ENCODE measurements at regions not wholly inside any gene's neighbourhood (a gene's known extent, or its start where the extent isn't known, plus 50 kb on each side); places are given as distances from the start of the nearest gene placed in this dataset.

DNA sequence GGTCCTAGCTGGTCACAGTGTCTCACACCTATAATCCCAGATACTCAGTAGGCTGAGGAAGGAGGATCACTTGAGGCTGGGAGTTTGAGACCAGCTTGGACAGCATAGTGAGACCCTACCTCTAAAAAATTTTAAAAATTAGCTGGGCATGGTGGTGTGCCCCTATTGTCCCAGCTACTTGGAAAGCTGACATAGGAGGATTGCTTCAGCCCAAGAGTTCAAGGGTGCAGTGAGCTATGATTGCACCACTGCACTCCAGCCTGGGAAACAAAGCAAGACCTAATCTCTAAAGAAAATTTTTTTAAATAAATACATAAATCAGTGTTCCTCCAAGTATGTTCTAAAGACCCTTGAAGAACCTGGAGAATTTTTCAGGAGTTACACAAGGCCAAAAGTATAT lies 50.6 kb upstream of the GNAO1 start:
- no peak for FAIRE-seq

DNA sequence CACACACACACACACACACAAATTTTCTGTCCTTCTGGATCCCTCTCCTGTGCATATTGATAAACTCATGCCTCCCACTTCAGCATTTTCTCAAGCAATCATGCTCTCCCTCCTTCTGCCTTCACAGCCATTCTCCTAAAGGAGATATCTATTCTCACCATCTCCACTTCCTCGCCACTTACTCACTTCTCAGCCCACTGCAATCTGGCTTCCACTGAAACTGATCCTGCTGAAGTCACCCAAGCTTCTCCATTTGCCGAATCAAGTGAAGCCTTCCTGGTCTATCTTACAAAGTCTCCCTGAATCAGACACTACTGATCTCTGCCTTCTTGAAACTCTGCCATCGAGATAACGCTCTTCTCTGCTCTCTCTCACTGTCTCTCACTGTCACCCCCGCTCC lies 54.0 kb upstream of the GNAO1 start:
- no peak for FAIRE-seq

DNA sequence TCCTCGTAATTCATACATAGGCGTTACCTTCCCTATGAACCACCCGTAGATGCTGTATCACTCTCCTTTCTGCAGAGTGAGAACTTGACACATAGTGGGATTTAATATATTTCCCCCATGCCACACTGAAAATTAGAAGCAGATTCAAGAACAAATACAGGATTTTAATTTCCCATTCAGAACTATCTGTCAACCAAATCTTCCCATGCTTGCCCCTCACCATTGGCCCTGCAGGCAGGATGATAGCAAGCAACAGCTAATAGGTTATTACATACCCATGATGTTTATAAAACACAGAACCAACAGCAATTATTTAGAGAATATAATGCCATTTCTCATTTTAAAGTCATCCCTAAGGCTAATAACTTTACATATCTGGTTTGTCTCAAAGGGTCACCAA lies 55.0 kb upstream of the GNAO1 start:
- no peak for FAIRE-seq

DNA sequence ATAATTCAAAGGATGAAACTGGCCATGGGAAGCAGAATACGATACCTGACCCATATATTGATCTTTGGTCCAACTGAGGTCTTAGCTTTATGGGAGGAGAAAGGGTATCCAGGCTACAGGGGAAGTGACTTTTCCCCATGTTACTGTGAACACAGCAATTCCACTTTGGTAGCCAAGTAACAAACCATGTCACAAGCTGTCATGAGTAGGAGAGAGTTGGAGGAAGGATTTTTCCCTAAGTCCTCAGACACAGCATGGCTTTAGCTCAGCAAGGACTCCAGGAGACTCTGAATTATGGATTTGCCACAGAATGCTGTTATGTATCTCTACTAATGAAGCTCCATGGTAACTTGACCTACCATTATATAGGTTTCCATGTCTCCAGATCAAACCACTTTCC lies 56.5 kb upstream of the GNAO1 start:
- FAIRE-seq: no peak

DNA sequence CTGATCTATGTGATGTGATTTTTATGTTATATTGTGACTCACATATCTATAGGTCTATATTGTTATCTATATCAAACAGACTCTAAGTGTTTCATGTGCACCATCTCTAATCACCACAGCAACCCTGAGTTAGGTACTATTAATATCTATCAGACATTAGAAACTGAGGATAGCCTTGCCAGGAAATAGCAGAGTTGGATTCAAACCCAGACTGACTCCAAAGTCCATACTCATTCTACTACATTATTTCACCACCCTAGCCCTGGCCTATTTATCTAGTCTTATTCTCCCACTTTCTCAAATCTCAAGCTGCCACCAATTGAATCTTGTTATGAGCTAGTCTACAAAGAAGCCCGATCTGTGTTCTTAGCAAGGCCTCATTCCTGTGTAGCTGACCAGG lies 65.4 kb upstream of the GNAO1 start:
- no peak for FAIRE-seq

DNA sequence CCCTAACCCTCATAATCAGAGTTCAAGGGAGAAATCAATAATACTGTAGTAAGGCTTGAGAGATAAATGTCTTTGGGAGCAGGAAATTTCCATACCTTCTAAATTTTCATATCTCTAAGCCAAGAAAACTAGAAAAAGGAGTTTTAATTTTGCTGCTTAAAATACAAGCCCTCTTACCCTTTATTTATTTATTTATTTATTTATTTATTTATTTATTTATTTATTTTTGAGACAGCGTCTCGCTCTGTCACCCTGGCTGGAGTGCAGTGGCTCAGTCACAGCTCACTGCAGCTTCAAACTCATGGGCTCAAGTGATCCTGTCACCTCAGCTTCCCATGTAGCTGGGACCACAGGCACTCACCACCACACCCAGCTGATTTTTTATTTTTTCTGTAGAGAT lies 69.0 kb upstream of the GNAO1 start:
- FAIRE-seq: no peak

DNA sequence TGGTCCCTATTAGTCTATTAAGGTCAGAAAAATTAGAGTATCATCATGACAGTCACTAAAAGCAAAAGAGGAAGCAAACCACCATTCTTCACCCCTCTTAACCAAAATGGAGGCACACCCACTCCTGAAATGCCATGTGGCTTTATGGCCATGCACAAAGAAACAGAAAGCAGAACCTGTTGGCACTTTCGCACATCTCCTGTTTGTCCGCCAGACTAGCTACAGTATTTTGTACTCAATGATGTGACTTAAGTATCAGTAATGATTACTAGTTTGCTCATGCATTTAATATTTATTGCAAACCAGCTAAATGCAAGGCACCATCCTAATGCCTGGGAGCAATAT lies 70.2 kb upstream of the GNAO1 start:
- no peak for FAIRE-seq

DNA sequence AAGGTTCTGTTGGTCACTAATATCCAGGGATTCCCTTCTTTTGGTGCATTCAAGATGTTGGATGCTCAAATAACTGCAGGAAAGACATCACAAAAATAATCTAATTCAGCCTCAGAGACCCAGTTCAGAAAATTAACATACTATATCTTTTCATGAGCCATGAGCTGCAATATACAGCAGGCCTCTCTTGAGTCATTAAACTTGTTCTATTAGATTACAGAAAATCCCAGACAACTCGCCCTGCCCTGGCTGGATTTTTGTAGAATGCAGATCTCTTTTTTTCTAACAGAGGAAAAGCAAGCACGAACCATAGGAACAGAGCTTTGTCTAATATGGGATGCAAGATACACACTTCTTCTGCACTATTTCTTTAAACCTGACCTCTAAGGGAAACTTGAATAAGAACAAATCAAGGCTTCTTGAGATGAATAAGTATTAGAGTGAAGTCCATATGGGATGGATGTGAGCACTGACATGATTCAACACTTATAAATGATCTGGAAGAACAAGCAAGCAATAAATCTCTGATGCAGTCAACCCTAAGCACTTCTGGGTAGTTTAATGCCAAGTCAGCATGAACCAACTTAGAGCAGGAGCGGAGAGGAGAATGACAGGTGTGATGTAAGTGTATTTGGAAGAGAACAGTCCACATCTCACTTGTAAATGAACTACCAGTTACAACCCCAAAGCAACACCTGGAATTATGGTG lies 70.7 kb upstream of the GNAO1 start:
- no peak for FAIRE-seq

DNA sequence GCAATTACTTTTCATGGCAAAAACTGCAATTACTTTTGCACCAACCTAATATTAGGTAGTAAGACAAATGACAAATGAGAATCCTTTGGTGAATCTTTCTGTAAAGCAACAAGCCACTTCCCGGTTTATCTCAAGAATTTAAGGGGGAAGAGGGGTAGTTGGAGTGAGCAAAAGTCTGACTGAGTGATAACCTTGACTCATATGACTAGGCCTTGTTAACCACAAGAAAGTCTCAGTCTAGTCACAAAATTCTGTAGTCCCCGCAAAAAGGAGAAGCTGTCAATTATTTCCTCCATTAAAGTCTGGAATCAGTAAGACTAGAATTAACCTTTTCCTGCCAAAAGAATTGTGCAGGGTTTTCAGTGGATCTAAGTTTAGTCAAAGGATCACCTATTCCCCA lies 72.2 kb upstream of the GNAO1 start:
- no peak for FAIRE-seq

DNA sequence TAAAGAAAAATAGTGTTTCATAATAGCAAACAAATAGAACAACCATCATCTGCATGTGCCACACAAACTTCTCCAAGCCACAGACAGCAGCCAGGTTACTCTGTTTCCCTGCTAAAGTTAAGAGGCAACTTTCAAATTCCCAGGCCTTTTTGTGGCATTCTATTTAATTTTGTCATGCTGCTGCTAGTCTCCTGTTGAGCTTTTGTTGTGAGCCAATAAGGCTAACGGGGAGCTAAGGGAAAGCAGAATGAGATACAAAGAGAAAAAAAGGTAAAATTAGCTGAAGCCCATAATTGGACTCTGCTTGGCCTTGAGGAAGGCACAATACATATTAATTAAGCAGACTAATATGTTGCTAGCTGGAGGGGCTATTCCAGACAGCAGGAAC lies 74.7 kb upstream of the GNAO1 start:
- no peak for FAIRE-seq

DNA sequence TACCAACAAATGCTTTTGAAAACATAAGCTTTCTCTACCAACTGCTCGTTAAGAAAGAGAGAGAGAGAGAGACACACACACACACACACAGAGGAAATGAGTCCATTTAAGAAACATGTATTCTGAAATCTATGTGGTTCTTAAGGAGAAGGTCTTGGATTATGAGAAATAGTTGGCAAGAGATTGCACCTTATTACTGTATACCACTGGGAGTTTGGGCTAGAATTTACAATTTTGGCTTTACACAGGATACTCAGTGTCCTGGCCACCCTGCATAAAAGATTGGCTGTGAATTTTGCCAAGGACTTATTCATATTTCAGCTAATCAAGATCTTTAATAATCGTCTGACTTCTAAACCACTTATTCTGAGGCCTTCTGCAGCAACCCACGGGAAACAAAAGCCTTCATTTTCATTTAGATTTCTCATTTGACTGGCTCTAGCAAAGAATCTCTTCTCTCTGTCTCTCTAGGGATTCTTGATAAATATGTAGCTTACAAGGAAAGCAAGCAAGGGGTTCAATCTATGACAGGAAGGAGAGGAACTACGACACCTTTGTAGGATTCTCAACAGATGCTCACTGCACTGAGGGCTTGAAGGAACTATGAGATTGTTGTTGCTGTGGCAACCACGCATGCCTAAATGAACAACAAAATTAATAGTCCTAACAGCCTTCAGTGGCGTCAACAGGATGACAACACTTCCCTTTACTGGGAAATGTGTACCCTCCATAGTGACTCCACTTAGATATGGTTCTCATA lies 75.3 kb upstream of the GNAO1 start:
- FAIRE-seq: peak; percentile 41

DNA sequence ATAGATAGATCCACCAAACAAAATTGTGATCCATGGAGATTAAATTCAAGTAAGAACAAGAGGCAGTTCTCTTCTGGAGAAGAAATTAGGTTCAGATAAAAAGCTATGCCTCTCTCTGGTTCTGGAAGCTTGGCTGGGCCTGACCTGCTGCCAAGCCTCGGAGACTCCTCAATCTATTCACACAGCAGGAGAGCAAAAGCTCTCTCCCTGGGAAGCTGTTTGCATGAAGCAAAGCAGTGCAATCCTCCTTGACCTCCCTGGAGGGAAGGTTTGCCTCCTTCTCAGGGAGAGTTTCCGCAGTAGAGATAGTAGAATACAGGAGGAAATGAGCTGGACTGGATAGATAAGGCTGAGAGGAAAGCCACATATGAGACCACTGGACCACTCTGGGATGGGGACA lies 78.1 kb upstream of the GNAO1 start:
- no peak for FAIRE-seq

DNA sequence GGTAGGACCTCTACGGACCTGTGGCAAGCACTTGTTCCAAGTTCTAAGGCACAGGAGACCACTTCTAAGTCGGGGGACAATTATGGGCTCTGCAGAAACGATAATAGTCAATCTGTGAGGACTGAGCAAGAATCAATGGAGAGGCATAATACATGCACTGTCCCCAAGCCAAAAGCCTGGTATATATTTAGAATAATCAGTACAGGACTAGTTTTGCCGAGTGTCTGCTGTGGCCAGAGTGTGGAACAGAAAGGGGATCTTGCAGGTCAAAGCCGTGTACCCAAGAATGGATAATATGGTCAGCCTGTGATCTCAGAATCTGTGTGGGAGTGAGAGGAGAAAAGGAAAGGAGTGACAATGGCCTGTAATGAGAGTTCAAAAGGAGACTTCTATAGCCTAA lies 80.2 kb upstream of the GNAO1 start:
- no peak for FAIRE-seq

DNA sequence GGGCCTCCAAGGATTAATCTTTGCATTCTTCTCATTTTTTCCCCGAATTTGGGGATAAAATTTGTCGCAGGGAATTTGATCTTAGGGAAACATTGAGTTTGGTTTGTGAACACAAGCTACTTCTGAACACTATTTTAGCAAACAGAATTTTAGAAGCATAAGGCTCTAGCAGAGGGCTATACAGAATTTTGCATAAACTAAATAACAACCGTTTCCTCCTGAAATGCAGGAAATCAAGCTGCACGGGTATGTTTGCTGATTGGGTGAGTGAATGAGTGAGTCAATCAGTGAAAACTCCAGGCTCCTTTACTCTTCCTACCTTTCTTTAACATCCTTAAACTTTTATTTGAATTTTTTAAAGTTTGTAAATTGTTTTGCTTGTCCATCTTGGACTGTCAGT lies 81.3 kb upstream of the GNAO1 start:
- FAIRE-seq: no peak

DNA sequence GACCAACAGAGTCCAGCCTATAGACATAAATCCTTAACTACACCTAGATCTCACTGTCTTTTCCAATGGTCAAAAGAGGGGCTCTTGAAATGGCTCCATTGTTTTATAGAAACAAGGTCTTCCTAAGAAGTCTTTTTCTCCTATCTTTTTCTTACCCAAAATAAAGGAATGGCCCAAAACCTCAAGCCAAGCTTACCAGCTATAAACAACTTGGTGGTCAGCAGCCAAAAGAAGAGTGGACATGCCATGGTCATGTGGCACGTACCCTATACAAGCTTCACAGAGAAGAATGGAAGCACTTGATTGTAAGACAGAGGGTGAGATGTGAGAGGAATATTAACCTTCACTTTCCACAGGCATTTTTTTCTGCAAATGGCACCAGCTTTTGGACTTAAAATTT lies 82.1 kb upstream of the GNAO1 start:
- FAIRE-seq: no peak

DNA sequence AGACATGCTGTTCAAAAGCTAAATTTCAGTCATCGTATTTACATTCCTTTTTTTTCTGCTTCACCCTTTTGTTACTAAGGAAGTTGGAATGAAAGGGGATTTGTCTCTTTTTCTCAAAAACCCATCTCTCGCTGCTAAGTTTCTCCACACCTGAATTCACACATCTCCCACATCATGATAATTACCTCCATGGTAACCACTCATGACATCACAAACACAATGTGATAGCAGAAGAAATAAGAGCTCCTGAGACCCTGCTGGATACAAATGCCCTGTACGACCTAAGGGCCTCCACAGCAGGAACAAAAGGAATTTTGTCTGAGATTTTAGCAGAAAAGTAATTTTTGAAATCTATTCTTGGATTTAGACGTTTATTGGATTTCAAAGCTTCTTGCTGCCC lies 82.6 kb upstream of the GNAO1 start:
- peak; percentile 84 for FAIRE-seq

DNA sequence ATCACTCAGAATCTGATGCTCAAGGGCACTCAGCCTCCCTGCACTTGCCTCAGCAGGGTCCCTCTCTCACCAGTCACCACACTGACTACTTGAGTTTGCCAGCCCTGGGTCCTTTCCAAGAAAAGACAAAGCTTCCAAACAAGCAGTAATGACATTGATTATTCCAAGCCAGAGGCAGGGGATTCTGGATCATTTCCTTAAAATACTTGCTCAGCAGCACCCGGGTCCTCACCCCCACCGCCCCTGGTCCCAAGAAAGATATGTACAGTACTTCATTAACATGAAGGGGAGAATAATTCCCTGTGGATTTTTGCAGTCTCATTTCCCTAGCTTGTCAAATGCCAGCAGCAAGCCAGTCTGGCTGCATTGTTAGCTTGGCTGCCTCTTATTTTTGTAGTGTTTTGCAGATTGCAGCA lies 83.2 kb upstream of the GNAO1 start:
- FAIRE-seq: no peak

DNA sequence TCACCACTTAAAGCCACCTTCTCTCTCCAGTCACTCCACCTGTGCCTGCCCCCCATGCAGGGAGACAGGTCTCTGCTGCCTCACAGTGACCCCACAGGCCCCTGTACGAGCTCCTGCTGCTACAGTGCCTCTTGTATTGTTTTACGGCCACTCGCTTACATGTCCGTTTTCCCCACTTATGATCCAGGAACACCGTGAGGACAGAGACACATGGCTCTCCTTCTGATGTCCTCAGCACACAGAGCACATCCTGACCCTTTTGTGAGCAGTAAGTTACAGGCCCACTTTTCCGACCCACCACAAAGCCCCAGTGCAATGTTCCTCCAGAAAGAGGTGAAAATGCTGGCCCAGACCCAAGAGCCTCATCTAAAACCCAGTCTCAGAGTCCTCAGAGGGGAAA lies 84.8 kb upstream of the GNAO1 start:
- FAIRE-seq: no peak

DNA sequence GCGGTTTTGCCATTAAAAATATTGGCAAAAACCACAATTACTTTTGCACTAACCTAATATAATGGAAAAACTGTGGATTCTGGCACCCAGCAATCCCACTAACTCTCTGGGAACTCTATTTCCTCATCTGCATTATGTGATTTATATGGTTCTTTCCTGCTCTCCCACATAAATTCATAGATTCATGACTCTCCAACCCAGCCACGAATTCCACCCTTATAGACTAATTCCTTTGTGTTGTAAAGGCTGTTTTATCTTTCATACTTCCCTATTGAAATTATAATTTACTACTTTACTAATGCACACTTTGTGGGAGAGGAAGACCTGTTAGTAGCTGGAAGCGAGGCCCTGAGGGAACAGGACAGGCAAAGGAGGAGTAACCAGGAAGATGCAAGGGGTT lies 88.4 kb upstream of the GNAO1 start:
- no peak for FAIRE-seq

DNA sequence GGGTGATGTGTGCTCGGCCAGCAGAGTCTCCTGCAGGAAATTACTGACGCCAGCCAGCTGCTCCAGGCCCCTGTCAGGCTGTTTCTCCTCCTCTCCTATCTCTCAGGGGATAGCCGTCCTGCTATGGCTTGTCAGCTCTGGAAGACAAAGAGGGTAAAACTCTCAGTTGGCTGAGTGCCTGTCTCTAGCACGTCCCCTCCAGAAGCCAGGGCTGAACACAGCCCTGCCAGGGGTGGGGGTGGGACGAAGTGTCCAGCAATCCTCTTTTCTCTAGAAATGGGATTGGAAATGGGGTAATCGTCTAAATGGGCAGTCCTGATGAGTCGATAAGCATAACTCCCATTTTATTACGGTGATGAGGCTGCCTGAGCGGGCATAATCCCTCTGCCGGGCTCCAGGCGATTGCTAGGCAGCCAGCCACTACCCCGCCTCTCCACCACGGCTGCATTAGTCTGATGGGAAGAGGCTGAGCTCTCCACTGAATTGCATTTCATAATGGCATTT lies 89.1 kb upstream of the GNAO1 start:
- no peak for FAIRE-seq

DNA sequence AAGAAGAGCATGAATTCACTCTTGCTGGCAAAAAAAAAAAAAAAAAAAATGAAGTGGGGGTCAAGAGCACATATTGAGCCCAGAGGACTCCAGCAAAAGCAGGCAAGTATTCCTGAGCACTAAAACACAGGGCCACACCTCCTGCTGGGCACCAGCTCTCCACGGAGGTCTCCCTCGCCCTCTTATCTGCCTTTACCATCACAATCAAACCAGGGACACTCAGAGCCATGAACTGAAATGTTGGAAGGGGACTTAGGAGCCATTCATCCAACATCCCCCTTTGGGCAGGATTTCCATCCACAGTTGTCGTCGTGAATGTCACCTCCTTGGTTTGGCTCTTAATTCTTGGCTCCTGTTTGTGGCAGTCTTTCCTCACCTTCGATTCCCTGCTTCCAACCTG lies 89.8 kb upstream of the GNAO1 start:
- no peak for FAIRE-seq

DNA sequence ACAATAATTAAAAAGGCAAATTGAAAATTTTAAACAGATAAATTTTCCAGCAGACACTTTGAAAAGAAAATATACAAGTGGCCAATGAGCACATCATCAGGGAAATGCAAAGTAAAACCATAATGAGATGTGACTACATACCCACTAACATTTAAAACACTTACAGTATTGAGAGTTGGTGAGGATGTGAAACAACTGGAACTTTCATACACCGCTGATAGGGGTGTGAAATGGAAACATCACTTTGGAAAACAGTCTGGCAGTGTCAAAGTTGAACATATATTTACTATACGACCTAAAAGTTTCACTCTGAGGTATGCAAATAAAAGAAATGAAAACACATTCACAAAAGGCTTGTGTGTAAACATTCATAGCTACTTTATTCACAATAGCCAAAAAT lies 94.0 kb upstream of the GNAO1 start:
- no peak for FAIRE-seq

DNA sequence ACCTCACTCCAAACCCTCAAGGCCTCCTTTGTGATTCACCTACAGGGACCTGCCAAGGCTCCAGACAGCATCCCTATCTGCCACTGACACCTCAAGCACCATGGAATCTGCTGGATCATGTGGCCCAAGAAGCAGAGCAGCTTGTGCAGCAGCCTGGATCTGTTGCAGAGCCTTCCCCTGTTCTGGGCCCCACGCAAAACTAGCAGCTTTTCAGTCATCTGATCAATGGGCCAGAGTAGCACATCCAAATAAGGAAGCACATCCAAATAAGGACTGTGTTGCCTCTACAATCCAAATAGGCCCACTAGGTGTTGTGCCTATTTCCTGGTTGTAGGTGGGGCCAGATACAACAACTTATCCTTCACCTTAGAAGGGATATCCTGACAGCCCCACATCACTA lies 97.1 kb upstream of the GNAO1 start:
- FAIRE-seq: no peak

DNA sequence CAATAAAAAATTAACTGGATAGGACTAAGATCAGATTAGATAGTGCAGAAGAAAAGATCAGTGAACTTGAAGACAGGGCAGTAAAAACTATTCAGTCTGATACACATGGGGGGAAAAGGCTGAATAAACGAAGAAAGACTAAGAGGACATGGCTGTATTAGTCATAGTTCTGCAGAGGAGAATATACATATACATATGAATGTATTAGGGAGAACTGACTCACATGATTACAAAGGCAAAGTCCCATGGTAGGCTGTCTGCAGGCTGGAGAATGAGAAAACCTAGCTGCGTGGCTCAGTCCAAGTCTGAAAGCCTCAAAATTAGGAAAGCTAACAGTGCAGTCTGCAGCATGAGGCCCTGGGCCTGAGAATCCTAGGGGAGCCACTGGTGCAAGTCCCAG lies 98.2 kb upstream of the GNAO1 start:
- no peak for FAIRE-seq

DNA sequence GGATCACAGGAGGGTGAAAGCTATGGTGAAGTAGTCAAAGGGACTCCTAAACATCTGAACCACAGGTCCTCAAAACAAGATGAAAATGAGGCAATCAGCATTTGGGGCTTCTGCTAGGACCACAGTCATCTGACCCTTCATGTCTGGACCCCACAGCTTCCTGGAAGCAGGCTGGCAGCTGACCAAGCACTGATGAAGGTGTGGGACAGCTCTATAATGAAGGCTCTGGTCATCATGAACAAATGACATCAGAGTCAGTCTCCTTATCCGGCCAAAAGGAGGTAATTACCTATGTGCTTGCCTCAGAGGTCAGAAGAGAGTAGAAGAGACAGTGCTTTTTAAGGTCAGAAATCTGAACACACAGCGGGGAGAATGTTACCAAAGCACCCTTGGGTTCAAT lies 101.2 kb upstream of the GNAO1 start:
- no peak for FAIRE-seq

All from islet of Langerhans (tissue), 1 donor.